IMR-90 (cell line): ENCODE measurements at regions not wholly inside any gene's neighbourhood (a gene's known extent, or its start where the extent isn't known, plus 50 kb on each side); places are given as distances from the start of the nearest gene placed in this dataset.

Experiments used
- BHLHE40 ChIP-seq: fragments of 150-350 bp; IDR thresholded peaks from 2 replicates; pipeline ENCODE4 v1.6.1; 2016; ENCODE audit warnings: mild to moderate bottlenecking, low read depth, low read length
- CEBPB ChIP-seq: IDR thresholded peaks from 2 replicates; pipeline ENCODE4 v1.6.1; 2012; ENCODE audit warnings: low read depth, low read length, improper control_type of control experiment
- CHD1 ChIP-seq: IDR thresholded peaks from 2 replicates; pipeline ENCODE4 v1.6.1; 2012; ENCODE audit warnings: low read depth, low read length, improper control_type of control experiment
- CTCF ChIP-seq: conservative IDR thresholded peaks from 2 replicates; pipeline ENCODE4 v1.5.1; 2012; ENCODE audit warnings: mild to moderate bottlenecking, low read depth, low read length, improper control_type of control experiment
- ELK1 ChIP-seq: fragments of 150-350 bp; IDR thresholded peaks from 2 replicates; pipeline ENCODE4 v1.6.1; 2016; ENCODE audit warnings: low read depth, mild to moderate bottlenecking, low read length, moderate library complexity, borderline replicate concordance
- MAFK ChIP-seq: IDR thresholded peaks from 2 replicates; pipeline ENCODE4 v1.6.1; 2012; ENCODE audit warnings: low read depth, low read length, improper control_type of control experiment
- MAZ ChIP-seq: IDR thresholded peaks from 2 replicates; pipeline ENCODE4 v1.6.1; 2012; ENCODE audit warnings: low read depth, mild to moderate bottlenecking, low read length, improper control_type of control experiment, moderate library complexity, borderline replicate concordance
- MXI1 ChIP-seq: IDR thresholded peaks from 2 replicates; pipeline ENCODE4 v1.6.1; 2012; ENCODE audit warnings: low read depth, mild to moderate bottlenecking, low read length, moderate library complexity, borderline replicate concordance
- POLR2A ChIP-seq: IDR thresholded peaks from 2 replicates; pipeline ENCODE4 v1.6.1; 2012; ENCODE audit warnings: mild to moderate bottlenecking, low read depth, low read length
- RFX5 ChIP-seq: IDR thresholded peaks from 2 replicates; pipeline ENCODE4 v1.8.0; 2012; ENCODE audit warnings: low read depth, mild to moderate bottlenecking, low read length, moderate library complexity
- SMC3 ChIP-seq: fragments of 150-350 bp; IDR thresholded peaks from 2 replicates; pipeline ENCODE4 v1.6.1; 2016; ENCODE audit warnings: low read depth, mild to moderate bottlenecking, antibody characterized with exemption, low read length, moderate library complexity
- USF2 ChIP-seq: fragments of 150-350 bp; IDR thresholded peaks from 2 replicates; pipeline ENCODE4 v1.6.1; 2017; ENCODE audit warnings: mild to moderate bottlenecking, antibody characterized with exemption, low read length, low read depth

- TF ChIP-seq ELK1 (no peak), CTCF (no peak), MAZ (no peak), USF2 (no peak), MXI1 (no peak), CEBPB (no peak), SMC3 (no peak), POLR2A (no peak), CHD1 (no peak), MAFK (no peak), RFX5 (no peak), BHLHE40 (no peak)
These were observed 160.5 kb upstream of the TAPT1 start for GRCh38 chr4:16386711-16387320.
